ENCODE measurements at regions not wholly inside any gene's neighbourhood (a gene's known extent, or its start where the extent isn't known, plus 50 kb on each side); places are given as distances from the start of the nearest gene placed in this dataset.

DNA sequence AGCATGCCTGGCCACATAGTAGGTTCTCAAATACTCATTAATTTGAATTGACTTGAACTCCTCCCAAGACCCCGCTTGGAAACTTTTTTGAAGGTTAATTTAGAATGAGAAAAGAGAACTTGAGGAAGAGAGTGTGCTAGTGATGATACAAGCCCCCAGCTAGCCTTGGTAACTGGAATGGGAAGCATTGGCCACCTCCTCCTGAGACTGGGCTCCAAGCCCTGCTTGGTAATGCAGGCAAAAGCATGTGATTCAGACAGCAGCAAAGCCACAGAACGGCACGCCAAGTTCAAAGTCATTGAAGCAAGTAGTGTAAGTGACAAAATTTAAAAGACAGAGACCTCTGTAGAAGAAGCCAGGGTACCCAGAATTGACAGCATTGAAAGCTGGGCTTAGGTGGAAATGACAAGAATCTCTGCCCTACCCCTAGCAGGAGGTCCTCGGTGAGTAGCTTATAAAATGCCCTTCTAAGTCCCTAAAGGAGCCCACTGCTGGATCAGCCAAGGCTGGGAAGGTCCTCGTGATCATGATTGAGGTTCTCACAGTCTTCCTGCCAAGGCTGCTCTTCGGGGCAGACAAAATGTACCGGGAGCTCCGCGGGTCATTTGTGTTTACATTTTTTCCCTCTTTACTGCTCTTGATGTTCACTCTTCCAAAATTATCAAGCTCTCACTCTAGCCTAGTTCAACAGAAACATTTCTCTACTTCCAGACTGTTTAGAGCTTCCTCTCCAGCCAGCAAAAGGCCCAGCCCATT is 99.4 kb downstream of the TSEN15 start:
- Histone ChIP-seq H4K20me1 (ENCODE audit: insufficient read depth) (no peaks in the 10 kb centered on the region), H3K27me3 (ENCODE audit: insufficient read depth, low read depth, low read length) (no peaks in the 10 kb centered on the region), H3K4me3 (ENCODE audit: low read length) (no peak overlapping the region), H3K9ac (ENCODE audit: low read length) (no peak overlapping the region), H3K36me3 (ENCODE audit: insufficient read depth, low read length) (no peaks in the 10 kb centered on the region), H2AFZ (ENCODE audit: low read depth, low read length) (no peak overlapping the region), H3K9me2 (ENCODE audit: insufficient read depth, low read length) (no peaks in the 10 kb centered on the region), H3K9me3 (ENCODE audit: low read length) (no peaks in the 10 kb centered on the region), H3K79me2 (replicated peaks; ENCODE audit: insufficient read depth, low read length) (no peaks in the 10 kb centered on the region), H3F3A (ENCODE audit: insufficient read depth, low read length, poor library complexity, severe bottlenecking) (no peaks in the 10 kb centered on the region), H3K27ac (ENCODE audit: low read length) (no peak overlapping the region), H3K4me2 (ENCODE audit: low read length) (no peak overlapping the region)
- no peak for TF ChIP-seq RAD21 (conservative IDR thresholded peaks at IDR 0.05)
- TF ChIP-seq EP300 (conservative IDR thresholded peaks at IDR 0.05; ENCODE audit: poor library complexity, severe bottlenecking) = no peak
- no peak for TF ChIP-seq TAF1 (IDR thresholded peaks at IDR 0.05; ENCODE audit: low read depth)
- TF ChIP-seq POLR2AphosphoS5 (IDR thresholded peaks at IDR 0.05) = no peak
- no peak for TF ChIP-seq CTCF (IDR thresholded peaks at IDR 0.05; ENCODE audit: poor library complexity, severe bottlenecking)
- no peak for TF ChIP-seq SMC3 (conservative IDR thresholded peaks at IDR 0.05; ENCODE audit: poor library complexity)
- TF ChIP-seq EZH2 (IDR thresholded peaks at IDR 0.05; ENCODE audit: borderline replicate concordance, insufficient read depth, low read length, poor library complexity, severe bottlenecking) = no peak

- Histone ChIP-seq H3K9me2 (ENCODE audit: insufficient read depth, low read length) (no peaks in the 10 kb centered on the region), H3K9ac (ENCODE audit: low read length) (no peak overlapping the region), H3K9me3 (ENCODE audit: low read length) (no peaks in the 10 kb centered on the region), H3F3A (ENCODE audit: insufficient read depth, low read length, poor library complexity, severe bottlenecking) (no peaks in the 10 kb centered on the region), H2AFZ (ENCODE audit: low read depth, low read length) (no peak overlapping the region), H3K27me3 (ENCODE audit: insufficient read depth, low read depth, low read length) (no peaks in the 10 kb centered on the region), H3K4me3 (ENCODE audit: low read length) (no peak overlapping the region), H3K4me2 (ENCODE audit: low read length) (no peak overlapping the region), H4K20me1 (ENCODE audit: insufficient read depth) (no peaks in the 10 kb centered on the region), H3K36me3 (ENCODE audit: insufficient read depth, low read length) (no peaks in the 10 kb centered on the region), H3K27ac (ENCODE audit: low read length) (no peak overlapping the region), H3K79me2 (replicated peaks; ENCODE audit: insufficient read depth, low read length) (no peaks in the 10 kb centered on the region)
- no peak for TF ChIP-seq MXI1 (conservative IDR thresholded peaks at IDR 0.05; ENCODE audit: poor library complexity, severe bottlenecking)
- no peak for TF ChIP-seq EP300 (conservative IDR thresholded peaks at IDR 0.05; ENCODE audit: poor library complexity, severe bottlenecking)
- TF ChIP-seq TAF1 (IDR thresholded peaks at IDR 0.05; ENCODE audit: low read depth) = no peak
- no peak for TF ChIP-seq RAD21 (conservative IDR thresholded peaks at IDR 0.05)
- TF ChIP-seq SMC3 (conservative IDR thresholded peaks at IDR 0.05; ENCODE audit: poor library complexity) = no peak
- TF ChIP-seq REST (IDR thresholded peaks at IDR 0.05; ENCODE audit: borderline replicate concordance) = no peak
- TF ChIP-seq EZH2 (IDR thresholded peaks at IDR 0.05; ENCODE audit: borderline replicate concordance, insufficient read depth, low read length, poor library complexity, severe bottlenecking) = no peak
- no peak for TF ChIP-seq CTCF (IDR thresholded peaks at IDR 0.05; ENCODE audit: poor library complexity, severe bottlenecking)
These were observed 100.9 kb downstream of the TSEN15 start for GRCh38 chr1:184152434-184152898.

Data from neural cell (in vitro differentiated cells).